Small intestine (tissue), 7 donors: ENCODE measurements at regions not wholly inside any gene's neighbourhood (a gene's known extent, or its start where the extent isn't known, plus 50 kb on each side); places are given as distances from the start of the nearest gene placed in this dataset.
"Not testable (repeated sequence)": the region's sequence is repeated elsewhere in the genome, so short reads cannot be mapped to it uniquely, and the experiment has no call there.

ENCODE experiments used
- DNase-seq, 2 donors: peaks; one replicate each; pipeline versions ENCODE4 v3.0.0 to v3.0.0-alpha.2; 2013
- FAIRE-seq: peaks from 2 replicates; lab custom pipeline; 2012; peaks lifted over from hg19 to GRCh38; lab: Jason Lieb, UNC
- H3K27ac ChIP-seq, 3 donors: one replicate each; pipeline ENCODE4 v1.5.1; 2013; ENCODE audit warnings: low read length in 2 of 3, mild to moderate bottlenecking in 2 of 3, control low read depth in 1 of 3, inconsistent platforms in 1 of 3, low read depth in 1 of 3, moderate library complexity in 1 of 3
- H3K27me3 ChIP-seq, 3 donors: one replicate each; pipeline ENCODE4 v1.6.1; 2013; ENCODE audit warnings: low read length in 3 of 3, inconsistent platforms in 1 of 3; ENCODE audit not compliant: control insufficient read depth in 3 of 3, insufficient read depth in 3 of 3
- H3K36me3 ChIP-seq, 3 donors: one replicate each; pipeline ENCODE4 v1.6.1; 2013; ENCODE audit warnings: low read length in 3 of 3, inconsistent platforms in 1 of 3, low read depth in 1 of 3, mild to moderate bottlenecking in 1 of 3, moderate library complexity in 1 of 3; ENCODE audit not compliant: control insufficient read depth in 3 of 3, insufficient read depth in 2 of 3
- H3K4me1 ChIP-seq, 3 donors: one replicate each; pipeline ENCODE4 v1.6.1; 2013; ENCODE audit warnings: low read length in 2 of 3, inconsistent platforms in 1 of 3, low read depth in 1 of 3, mild to moderate bottlenecking in 1 of 3, moderate library complexity in 1 of 3; ENCODE audit not compliant: control insufficient read depth in 3 of 3, insufficient read depth in 2 of 3
- H3K4me3 ChIP-seq, 3 donors: one replicate each; pipeline ENCODE4 v1.5.1; 2013; ENCODE audit warnings: low read length in 3 of 3, control low read depth in 1 of 3, inconsistent platforms in 1 of 3, low read depth in 1 of 3, mild to moderate bottlenecking in 1 of 3, moderate library complexity in 1 of 3
- H3K9me3 ChIP-seq, 2 donors: one replicate each; pipeline ENCODE4 v1.6.1; 2013; ENCODE audit warnings: low read depth in 1 of 2, low read length in 1 of 2; ENCODE audit not compliant: control insufficient read depth in 2 of 2, insufficient read depth in 1 of 2
- WGBS, 3 donors: extraction: QIAGEN DNeasy Blood & Tissue Kit; methylation state at CpG; one replicate each; pipeline ENCODE4 v1.1.7; 2013; 5-methylcytosine and 5-hydroxymethylcytosine counted together
- donor health status: healthy with polysubstance abuse.
- donor health status: control.
- donor health status: control.
- donor health status: Bipolar disorder and iron deficiency.
- donor health status: healthy.

DNA sequence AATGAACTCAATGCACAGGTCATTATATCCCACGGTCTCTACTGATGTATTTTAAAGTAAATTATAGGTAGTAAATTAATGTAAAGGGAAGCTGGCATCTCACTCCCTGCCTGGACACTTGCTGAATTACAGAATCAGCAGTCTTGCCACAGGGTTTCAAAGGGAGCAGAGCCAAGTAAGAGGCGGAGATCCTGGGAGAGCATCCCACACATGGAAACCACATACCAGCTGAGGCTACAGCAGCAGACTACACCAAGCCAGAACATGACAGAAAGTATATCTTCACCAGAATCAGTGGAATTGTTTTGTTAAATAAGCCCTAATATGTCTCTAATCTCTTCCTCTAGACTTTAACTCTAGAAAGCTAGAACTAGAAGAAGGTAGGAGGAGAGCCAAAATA, 1689.2 kb upstream of the WWC1 start:
- Histone ChIP-seq H3K9me3 (no peaks in the 10 kb centered on the region), H3K27ac (no peak overlapping the region), H3K4me1 (no peaks in the 10 kb centered on the region), H3K4me3 (no peak overlapping the region), H3K36me3 (no peaks in the 10 kb centered on the region), H3K27me3 (no peaks in the 10 kb centered on the region)
- FAIRE-seq (no peak), DNase-seq (no peak)
- 78 to 81% (median 80%) methylated on average over 2 of the region's 2 CpGs for WGBS, 3 donors

GRCh38 chr5:166617507-166617906, 1673.9 kb upstream of the WWC1 start:
- FAIRE-seq (no peak), DNase-seq (no peak)
- Histone ChIP-seq H3K4me1 (no peaks in the 10 kb centered on the region), H3K4me3 (no peak overlapping the region), H3K9me3 (no peaks in the 10 kb centered on the region), H3K27me3 (no peaks in the 10 kb centered on the region), H3K36me3 (no peaks in the 10 kb centered on the region), H3K27ac (no peak overlapping the region)
- 65 to 80% (median 75%) methylated on average over 4 of the region's 4 CpGs for WGBS, 3 donors

- WGBS, 3 donors: 57 to 78% (median 63%) methylated on average over 5 of the region's 5 CpGs
- FAIRE-seq (no peak), DNase-seq (no peak)
- no peaks in the 10 kb centered on the region for H3K9me3 ChIP-seq
- H3K27ac ChIP-seq: no peak overlapping the region
- no peak overlapping the region for H3K4me3 ChIP-seq
- H3K36me3 ChIP-seq: no peaks in the 10 kb centered on the region
- no peaks in the 10 kb centered on the region for H3K4me1 ChIP-seq
- no peaks in the 10 kb centered on the region for H3K27me3 ChIP-seq
These were observed 1672.9 kb upstream of the WWC1 start for GRCh38 chr5:166618526-166618925.

DNA sequence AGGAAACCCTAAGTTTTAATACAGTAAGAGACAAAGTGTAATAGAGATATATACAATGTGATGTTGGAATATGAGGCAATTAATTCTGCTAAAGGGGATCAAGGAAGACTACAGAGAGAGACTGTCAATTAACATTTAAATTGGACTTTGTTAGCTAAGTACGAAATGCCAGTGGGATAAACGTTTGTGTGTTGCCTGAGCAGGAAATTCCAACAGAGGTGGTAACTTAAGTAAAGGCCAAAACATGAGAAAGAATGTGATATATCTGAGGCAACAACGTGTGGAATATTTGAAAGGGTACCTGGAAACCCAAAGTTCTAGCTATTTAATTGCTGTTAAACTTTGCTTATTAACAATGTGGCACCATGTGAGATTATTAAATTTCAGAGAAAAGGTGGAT, 1666.9 kb upstream of the WWC1 start:
- no peak for FAIRE-seq

GRCh38 chr5:166625210-166625865, 1666.1 kb upstream of the WWC1 start:
- DNase-seq (no peak), FAIRE-seq (no peak)
- no peaks in the 10 kb centered on the region for H3K9me3 ChIP-seq
- H3K27me3 ChIP-seq: no peaks in the 10 kb centered on the region
- no peaks in the 10 kb centered on the region for H3K36me3 ChIP-seq
- no peak overlapping the region for H3K4me3 ChIP-seq
- WGBS, 3 donors: 54 to 73% (median 61%) methylated on average over 6 of the region's 6 CpGs
- H3K27ac ChIP-seq: no peak overlapping the region
- H3K4me1 ChIP-seq: no peaks in the 10 kb centered on the region

More for the DNA sequence above, 1666.9 kb upstream of the WWC1 start:
- no peaks in the 10 kb centered on the region for H3K36me3 ChIP-seq
- DNase-seq: no peak
- no peak overlapping the region for H3K4me3 ChIP-seq
- 21 to 31% (median 27%) methylated on average over 3 of the region's 3 CpGs for WGBS, 3 donors
- H3K27ac ChIP-seq: no peak overlapping the region
- no peaks in the 10 kb centered on the region for H3K9me3 ChIP-seq
- no peaks in the 10 kb centered on the region for H3K27me3 ChIP-seq
- H3K4me1 ChIP-seq: no peaks in the 10 kb centered on the region

DNA sequence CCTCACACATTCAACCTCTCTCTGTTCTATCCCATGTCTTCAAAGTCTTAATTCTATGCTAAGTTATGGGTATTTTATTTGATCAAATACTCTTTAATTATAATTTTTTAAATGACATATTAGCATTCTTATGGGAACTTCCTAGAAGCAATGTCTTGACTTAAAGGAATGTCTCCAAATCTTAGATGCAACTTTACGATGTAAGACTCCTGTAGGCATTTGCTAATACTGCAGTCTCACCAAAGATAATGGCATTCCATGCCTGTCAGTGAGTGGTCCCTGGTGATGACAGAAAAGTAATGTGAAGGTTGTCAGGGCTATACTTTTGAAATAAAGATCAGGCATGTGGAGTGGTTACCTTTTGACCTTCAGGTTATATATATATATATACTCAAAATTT, 1654.2 kb upstream of the WWC1 start:
- Histone ChIP-seq H3K4me3 (no peak overlapping the region), H3K36me3 (no peaks in the 10 kb centered on the region), H3K27ac (no peak overlapping the region), H3K27me3 (no peaks in the 10 kb centered on the region), H3K9me3 (no peaks in the 10 kb centered on the region), H3K4me1 (no peaks in the 10 kb centered on the region)
- FAIRE-seq (no peak), DNase-seq (no peak)
- WGBS, 3 donors: 83 to 85% (median 83%) methylated on average over 1 of the region's 1 CpG

GRCh38 chr5:166639151-166639550, 1652.3 kb upstream of the WWC1 start:
- Histone ChIP-seq H3K4me1 (no peaks in the 10 kb centered on the region), H3K27me3 (no peaks in the 10 kb centered on the region), H3K9me3 (no peaks in the 10 kb centered on the region), H3K4me3 (no peak overlapping the region), H3K36me3 (no peaks in the 10 kb centered on the region), H3K27ac (no peak overlapping the region)
- WGBS, 3 donors: 91 to 100% (median 91%) methylated on average over 2 of the region's 2 CpGs
- DNase-seq: no peak
- FAIRE-seq: no peak

DNA sequence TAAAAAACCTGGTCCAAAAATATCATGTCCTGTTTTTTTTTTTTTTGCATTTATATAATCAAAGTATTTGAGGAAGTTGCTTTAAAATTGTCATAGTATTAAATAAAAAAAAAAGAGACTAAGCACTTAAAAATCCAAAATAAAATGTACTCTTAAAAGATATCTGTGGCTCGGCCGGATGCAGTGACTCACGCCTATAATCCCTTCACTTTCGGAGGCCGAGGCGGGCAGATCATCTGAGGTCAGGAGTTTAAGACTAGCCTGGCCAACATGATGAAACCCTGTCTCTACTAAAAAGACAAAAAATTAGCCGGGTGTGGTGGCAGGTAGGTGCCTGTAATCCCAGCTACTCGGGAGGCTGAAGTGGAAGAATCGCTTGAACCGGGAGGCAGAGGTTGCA, 1651.3 kb upstream of the WWC1 start:
- H3K4me1 ChIP-seq, H3K36me3 ChIP-seq, H3K4me3 ChIP-seq, FAIRE-seq, H3K9me3 ChIP-seq, DNase-seq, H3K27me3 ChIP-seq, H3K27ac ChIP-seq: not testable (repeated sequence)
- WGBS, 3 donors: 76 to 85% (median 78%) methylated on average over 10 of the region's 10 CpGs

DNA sequence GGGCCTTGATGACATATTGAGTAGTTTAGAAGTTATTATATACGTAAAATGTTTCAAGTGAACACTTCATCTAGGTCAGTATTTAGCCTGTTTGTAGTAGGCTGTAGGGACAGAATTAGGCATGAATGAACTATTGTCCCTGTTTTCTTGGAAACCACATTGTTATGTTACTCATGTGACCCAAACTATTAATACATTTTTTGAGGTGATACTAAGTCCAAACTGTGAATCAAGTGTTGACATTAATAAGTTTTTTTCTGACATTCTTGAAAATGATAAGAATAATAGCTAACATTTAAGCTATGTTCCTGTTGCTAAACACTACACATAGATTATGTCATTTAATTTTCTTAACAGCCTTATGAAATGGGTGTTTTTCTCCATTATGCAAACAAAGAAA, 1642.7 kb upstream of the WWC1 start:
- DNase-seq (no peak), FAIRE-seq (no peak)
- H3K9me3 ChIP-seq: no peaks in the 10 kb centered on the region
- no peaks in the 10 kb centered on the region for H3K4me1 ChIP-seq
- H3K36me3 ChIP-seq: no peaks in the 10 kb centered on the region
- no peaks in the 10 kb centered on the region for H3K27me3 ChIP-seq
- no peak overlapping the region for H3K4me3 ChIP-seq
- no peak overlapping the region for H3K27ac ChIP-seq
- WGBS, 3 donors: 80 to 86% (median 84%) methylated on average over 1 of the region's 1 CpG
